ENCODE measurements at regions not wholly inside any gene's neighbourhood (a gene's known extent, or its start where the extent isn't known, plus 50 kb on each side); places are given as distances from the start of the nearest gene placed in this dataset.

DNA sequence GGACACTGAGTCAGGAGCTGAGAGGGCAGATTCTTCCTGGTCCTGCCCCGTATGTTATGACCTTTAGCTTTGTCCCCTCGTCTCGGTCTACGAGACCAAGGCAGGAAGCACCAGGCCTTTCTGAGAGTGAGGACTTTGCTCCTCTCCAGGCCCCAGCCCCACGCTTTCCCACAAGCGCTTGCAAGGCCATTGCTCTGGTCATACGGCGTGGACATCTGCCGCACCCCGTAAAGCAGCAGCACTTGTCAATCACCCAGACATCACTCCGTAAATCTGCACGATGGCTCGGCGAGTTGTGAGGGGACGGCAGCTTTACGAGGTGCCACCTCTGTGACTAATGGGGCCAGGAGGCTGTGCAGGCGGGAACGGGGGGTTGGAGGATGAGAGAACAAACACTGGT, 100.8 kb upstream of the TWIST2 start:
- no peak for ATAC-seq
- TF ChIP-seq ARNTL (CRISPR knock-in tag; IDR thresholded peaks at IDR 0.05; ENCODE audit: borderline replicate concordance, low read depth) (no peak), ISL1 (CRISPR knock-in tag; IDR thresholded peaks at IDR 0.05) (no peak), TOX (CRISPR knock-in tag; IDR thresholded peaks at IDR 0.05; ENCODE audit: borderline replicate concordance) (no peak), ZFP3 (CRISPR knock-in tag; IDR thresholded peaks at IDR 0.05) (no peak), ZNF70 (CRISPR knock-in tag; IDR thresholded peaks at IDR 0.05) (no peak)
- TF ChIP-seq, protein P1, sequence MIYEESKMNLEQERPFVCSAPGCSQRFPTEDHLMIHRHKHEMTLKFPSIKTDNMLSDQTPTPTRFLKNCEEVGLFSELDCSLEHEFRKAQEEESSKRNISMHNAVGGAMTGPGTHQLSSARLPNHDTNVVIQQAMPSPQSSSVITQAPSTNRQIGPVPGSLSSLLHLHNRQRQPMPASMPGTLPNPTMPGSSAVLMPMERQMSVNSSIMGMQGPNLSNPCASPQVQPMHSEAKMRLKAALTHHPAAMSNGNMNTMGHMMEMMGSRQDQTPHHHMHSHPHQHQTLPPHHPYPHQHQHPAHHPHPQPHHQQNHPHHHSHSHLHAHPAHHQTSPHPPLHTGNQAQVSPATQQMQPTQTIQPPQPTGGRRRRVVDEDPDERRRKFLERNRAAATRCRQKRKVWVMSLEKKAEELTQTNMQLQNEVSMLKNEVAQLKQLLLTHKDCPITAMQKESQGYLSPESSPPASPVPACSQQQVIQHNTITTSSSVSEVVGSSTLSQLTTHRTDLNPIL (CRISPR knock-in tag; IDR thresholded peaks at IDR 0.05; ENCODE audit: low read depth) = no peak
- TF ChIP-seq, protein P2, sequence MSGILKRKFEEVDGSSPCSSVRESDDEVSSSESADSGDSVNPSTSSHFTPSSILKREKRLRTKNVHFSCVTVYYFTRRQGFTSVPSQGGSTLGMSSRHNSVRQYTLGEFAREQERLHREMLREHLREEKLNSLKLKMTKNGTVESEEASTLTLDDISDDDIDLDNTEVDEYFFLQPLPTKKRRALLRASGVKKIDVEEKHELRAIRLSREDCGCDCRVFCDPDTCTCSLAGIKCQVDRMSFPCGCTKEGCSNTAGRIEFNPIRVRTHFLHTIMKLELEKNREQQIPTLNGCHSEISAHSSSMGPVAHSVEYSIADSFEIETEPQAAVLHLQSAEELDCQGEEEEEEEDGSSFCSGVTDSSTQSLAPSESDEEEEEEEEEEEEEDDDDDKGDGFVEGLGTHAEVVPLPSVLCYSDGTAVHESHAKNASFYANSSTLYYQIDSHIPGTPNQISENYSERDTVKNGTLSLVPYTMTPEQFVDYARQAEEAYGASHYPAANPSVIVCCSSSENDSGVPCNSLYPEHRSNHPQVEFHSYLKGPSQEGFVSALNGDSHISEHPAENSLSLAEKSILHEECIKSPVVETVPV (CRISPR knock-in tag; IDR thresholded peaks at IDR 0.05) = no peak

DNA sequence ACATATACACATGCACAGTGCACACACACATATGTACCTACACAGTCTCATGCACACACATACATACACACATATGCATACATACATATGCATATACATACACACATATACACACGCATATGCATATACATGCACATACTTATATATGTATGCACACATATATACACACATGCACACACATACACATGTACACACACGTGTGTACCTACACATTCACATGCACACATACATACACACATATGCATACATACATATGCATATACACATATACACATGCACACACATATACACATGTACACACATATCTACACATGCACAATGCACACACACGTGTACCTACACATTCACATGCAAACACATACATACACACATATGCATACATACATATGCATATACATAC, 100.3 kb upstream of the TWIST2 start:
- no peak for TF ChIP-seq CSDC2 (CRISPR knock-in tag; IDR thresholded peaks at IDR 0.05)
- TF ChIP-seq RARB (CRISPR knock-in tag; IDR thresholded peaks at IDR 0.05) = no peak
- no peak for TF ChIP-seq ARNTL (CRISPR knock-in tag; IDR thresholded peaks at IDR 0.05; ENCODE audit: borderline replicate concordance, low read depth)
- TF ChIP-seq, protein P2 (CRISPR knock-in tag; IDR thresholded peaks at IDR 0.05) = no peak
- ATAC-seq = no peak

DNA sequence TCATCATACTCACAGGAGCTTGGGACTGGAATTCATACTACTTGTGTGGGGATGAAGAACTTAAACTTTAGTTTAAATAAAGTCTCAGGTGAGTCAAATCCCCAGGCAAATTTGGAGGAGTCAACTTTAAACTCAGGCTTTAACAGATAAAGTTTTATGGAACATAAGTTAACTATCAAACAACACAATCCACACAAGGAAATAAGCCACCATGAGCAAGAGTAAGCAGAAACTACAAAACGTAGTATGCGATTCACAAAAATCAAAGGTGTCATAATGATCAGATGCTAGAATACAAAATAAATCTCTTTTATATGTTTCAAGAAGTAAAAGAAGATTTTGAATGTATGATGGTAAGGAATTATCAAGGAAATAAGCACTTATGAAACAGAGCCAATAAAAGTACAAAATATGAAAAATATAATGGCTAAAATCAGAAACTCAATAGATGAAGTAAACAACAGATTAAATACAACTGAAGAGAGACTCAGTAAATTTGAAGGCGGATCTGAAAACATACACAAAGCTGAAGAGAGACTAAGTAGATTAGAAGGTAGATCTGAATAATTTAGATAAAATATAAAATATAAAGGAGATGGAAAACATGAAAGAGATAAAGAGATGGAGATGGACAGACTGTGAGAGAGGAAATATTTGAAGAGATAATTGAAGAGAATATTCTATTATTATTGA, 97.5 kb upstream of the TWIST2 start:
- ATAC-seq = no peak
- TF ChIP-seq, protein P3, sequence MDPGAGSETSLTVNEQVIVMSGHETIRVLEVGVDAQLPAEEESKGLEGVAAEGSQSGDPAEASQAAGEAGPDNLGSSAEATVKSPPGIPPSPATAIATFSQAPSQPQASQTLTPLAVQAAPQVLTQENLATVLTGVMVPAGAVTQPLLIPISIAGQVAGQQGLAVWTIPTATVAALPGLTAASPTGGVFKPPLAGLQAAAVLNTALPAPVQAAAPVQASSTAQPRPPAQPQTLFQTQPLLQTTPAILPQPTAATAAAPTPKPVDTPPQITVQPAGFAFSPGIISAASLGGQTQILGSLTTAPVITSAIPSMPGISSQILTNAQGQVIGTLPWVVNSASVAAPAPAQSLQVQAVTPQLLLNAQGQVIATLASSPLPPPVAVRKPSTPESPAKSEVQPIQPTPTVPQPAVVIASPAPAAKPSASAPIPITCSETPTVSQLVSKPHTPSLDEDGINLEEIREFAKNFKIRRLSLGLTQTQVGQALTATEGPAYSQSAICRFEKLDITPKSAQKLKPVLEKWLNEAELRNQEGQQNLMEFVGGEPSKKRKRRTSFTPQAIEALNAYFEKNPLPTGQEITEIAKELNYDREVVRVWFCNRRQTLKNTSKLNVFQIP (CRISPR knock-in tag; IDR thresholded peaks at IDR 0.05; ENCODE audit: borderline replicate concordance, low read depth) = no peak
- TF ChIP-seq ZFP30 (CRISPR knock-in tag; IDR thresholded peaks at IDR 0.05) = peak; percentile 93
- TF ChIP-seq, protein P4, sequence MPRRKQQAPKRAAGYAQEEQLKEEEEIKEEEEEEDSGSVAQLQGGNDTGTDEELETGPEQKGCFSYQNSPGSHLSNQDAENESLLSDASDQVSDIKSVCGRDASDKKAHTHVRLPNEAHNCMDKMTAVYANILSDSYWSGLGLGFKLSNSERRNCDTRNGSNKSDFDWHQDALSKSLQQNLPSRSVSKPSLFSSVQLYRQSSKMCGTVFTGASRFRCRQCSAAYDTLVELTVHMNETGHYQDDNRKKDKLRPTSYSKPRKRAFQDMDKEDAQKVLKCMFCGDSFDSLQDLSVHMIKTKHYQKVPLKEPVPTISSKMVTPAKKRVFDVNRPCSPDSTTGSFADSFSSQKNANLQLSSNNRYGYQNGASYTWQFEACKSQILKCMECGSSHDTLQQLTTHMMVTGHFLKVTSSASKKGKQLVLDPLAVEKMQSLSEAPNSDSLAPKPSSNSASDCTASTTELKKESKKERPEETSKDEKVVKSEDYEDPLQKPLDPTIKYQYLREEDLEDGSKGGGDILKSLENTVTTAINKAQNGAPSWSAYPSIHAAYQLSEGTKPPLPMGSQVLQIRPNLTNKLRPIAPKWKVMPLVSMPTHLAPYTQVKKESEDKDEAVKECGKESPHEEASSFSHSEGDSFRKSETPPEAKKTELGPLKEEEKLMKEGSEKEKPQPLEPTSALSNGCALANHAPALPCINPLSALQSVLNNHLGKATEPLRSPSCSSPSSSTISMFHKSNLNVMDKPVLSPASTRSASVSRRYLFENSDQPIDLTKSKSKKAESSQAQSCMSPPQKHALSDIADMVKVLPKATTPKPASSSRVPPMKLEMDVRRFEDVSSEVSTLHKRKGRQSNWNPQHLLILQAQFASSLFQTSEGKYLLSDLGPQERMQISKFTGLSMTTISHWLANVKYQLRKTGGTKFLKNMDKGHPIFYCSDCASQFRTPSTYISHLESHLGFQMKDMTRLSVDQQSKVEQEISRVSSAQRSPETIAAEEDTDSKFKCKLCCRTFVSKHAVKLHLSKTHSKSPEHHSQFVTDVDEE (CRISPR knock-in tag; IDR thresholded peaks at IDR 0.05) = no peak
- TF ChIP-seq ESRRG (CRISPR knock-in tag; IDR thresholded peaks at IDR 0.05) = no peak
- TF ChIP-seq ZFP3 (CRISPR knock-in tag; IDR thresholded peaks at IDR 0.05) = no peak

DNA sequence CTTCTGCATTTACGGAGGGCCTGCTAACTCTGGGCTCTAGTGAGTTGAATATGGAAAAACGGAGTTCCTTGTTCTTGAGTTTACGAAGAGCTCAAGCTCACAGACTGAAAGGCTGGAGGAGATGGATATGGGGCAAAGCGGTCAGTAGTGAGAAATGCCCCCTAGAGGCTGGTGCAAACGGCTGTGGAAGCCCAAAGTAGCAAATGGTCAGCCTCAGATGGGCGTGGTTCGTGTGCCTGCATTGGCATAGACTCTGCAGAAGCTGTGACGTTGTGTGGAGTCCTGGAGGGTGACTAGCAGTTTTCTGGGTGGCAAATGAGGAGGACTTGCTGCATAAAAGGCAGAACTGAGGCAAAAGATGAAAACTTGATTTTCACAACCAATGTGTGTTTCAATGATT, 93.6 kb upstream of the TWIST2 start:
- no peak for ATAC-seq
- TF ChIP-seq, protein P3 (CRISPR knock-in tag; IDR thresholded peaks at IDR 0.05; ENCODE audit: borderline replicate concordance, low read depth) = no peak
- TF ChIP-seq, protein P2 (CRISPR knock-in tag; IDR thresholded peaks at IDR 0.05) = no peak
- TF ChIP-seq SNAI2 (CRISPR knock-in tag; IDR thresholded peaks at IDR 0.05) (no peak), ZFP30 (CRISPR knock-in tag; IDR thresholded peaks at IDR 0.05) (no peak), CSDC2 (CRISPR knock-in tag; IDR thresholded peaks at IDR 0.05) (no peak), ZFP3 (CRISPR knock-in tag; IDR thresholded peaks at IDR 0.05) (no peak), TCF4 (CRISPR knock-in tag; IDR thresholded peaks at IDR 0.05; ENCODE audit: borderline replicate concordance) (no peak), ZNF8 (CRISPR knock-in tag; IDR thresholded peaks at IDR 0.05) (no peak), ZNF70 (CRISPR knock-in tag; IDR thresholded peaks at IDR 0.05) (no peak), ISL1 (CRISPR knock-in tag; IDR thresholded peaks at IDR 0.05) (no peak), ZNF565 (CRISPR knock-in tag; conservative IDR thresholded peaks at IDR 0.05; ENCODE audit: low read depth) (no peak), ARNTL (CRISPR knock-in tag; IDR thresholded peaks at IDR 0.05; ENCODE audit: borderline replicate concordance, low read depth) (no peak), GLIS3 (CRISPR knock-in tag; IDR thresholded peaks at IDR 0.05) (no peak), RARB (CRISPR knock-in tag; IDR thresholded peaks at IDR 0.05) (no peak), ZC3H10 (CRISPR knock-in tag; IDR thresholded peaks at IDR 0.05) (no peak), PPARA (CRISPR knock-in tag; IDR thresholded peaks at IDR 0.05; ENCODE audit: borderline replicate concordance) (no peak)
- TF ChIP-seq, protein P5, sequence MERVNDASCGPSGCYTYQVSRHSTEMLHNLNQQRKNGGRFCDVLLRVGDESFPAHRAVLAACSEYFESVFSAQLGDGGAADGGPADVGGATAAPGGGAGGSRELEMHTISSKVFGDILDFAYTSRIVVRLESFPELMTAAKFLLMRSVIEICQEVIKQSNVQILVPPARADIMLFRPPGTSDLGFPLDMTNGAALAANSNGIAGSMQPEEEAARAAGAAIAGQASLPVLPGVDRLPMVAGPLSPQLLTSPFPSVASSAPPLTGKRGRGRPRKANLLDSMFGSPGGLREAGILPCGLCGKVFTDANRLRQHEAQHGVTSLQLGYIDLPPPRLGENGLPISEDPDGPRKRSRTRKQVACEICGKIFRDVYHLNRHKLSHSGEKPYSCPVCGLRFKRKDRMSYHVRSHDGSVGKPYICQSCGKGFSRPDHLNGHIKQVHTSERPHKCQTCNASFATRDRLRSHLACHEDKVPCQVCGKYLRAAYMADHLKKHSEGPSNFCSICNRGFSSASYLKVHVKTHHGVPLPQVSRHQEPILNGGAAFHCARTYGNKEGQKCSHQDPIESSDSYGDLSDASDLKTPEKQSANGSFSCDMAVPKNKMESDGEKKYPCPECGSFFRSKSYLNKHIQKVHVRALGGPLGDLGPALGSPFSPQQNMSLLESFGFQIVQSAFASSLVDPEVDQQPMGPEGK (CRISPR knock-in tag; IDR thresholded peaks at IDR 0.05; ENCODE audit: borderline replicate concordance) = no peak
